ENCODE measurements at regions not wholly inside any gene's neighbourhood (a gene's known extent, or its start where the extent isn't known, plus 50 kb on each side); places are given as distances from the start of the nearest gene placed in this dataset.

GRCh38 chr13:50535050-50535449 is 308.4 kb downstream of the DLEU7 start:
- Histone ChIP-seq H3K4me1 (peaks cover 0 to 12% (median 5%) of the 10 kb centered on the region in 9 donors), H3K27me3 (no peaks in the 10 kb centered on the region), H3K4me3 (no peak overlapping the region), H3K36me3 (no peaks in the 10 kb centered on the region), H3K9me3 (peaks cover 0 to 55% (median 20%) of the 10 kb centered on the region in 11 donors), H3K27ac (no peak overlapping the region)
- intact Hi-C loops (cut with DNase I): loop anchor here in 5 of 10 donors (5.0 to 10.0 kb wide), 6 partner anchors 150 to 558 kb away; no protein-coding TSS in a partner anchor
- DNase-seq (no peak), ATAC-seq (no peak)
- TF ChIP-seq, protein P1, sequence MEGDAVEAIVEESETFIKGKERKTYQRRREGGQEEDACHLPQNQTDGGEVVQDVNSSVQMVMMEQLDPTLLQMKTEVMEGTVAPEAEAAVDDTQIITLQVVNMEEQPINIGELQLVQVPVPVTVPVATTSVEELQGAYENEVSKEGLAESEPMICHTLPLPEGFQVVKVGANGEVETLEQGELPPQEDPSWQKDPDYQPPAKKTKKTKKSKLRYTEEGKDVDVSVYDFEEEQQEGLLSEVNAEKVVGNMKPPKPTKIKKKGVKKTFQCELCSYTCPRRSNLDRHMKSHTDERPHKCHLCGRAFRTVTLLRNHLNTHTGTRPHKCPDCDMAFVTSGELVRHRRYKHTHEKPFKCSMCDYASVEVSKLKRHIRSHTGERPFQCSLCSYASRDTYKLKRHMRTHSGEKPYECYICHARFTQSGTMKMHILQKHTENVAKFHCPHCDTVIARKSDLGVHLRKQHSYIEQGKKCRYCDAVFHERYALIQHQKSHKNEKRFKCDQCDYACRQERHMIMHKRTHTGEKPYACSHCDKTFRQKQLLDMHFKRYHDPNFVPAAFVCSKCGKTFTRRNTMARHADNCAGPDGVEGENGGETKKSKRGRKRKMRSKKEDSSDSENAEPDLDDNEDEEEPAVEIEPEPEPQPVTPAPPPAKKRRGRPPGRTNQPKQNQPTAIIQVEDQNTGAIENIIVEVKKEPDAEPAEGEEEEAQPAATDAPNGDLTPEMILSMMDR (IDR thresholded peaks at IDR 0.05): no peak

DNA sequence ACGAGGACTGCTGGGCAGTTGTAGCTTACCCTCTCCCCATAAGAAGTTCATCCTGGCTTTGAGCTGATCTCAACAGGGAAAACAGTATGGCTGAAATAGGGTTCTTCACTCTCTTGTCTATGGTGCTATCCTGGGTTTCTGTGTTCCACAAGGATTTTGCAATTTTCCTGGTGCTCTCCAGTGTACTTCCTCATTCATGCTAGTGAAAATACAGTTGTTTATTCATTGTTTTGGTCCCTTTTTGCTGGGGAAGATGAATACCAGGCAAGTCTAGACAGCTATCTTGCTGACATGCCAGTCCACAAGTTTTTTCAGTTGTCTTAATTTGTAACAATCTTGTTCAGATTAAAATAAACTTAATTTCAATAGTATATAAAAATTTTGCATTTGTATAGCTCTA is 306.5 kb downstream of the DLEU7 start:
- peaks cover 0 to 55% (median 20%) of the 10 kb centered on the region in 11 donors for H3K9me3 ChIP-seq

GRCh38 chr13:50539791-50540530 is 303.5 kb downstream of the DLEU7 start:
- Histone ChIP-seq H3K4me3 (no peak overlapping the region), H3K27me3 (no peaks in the 10 kb centered on the region), H3K36me3 (no peaks in the 10 kb centered on the region), H3K4me1 (no peaks in the 10 kb centered on the region), H3K9me3 (peaks cover 0 to 43% (median 16%) of the 10 kb centered on the region in 11 donors), H3K27ac (no peak overlapping the region)
- intact Hi-C loops (cut with DNase I): loop anchor here in 5 of 10 donors (5.0 to 10.0 kb wide), 6 partner anchors 145 to 563 kb away; no protein-coding TSS in a partner anchor
- no peak for DNase-seq
- TF ChIP-seq, protein P1 (IDR thresholded peaks at IDR 0.05): no peak
- no peak for ATAC-seq

More for the DNA sequence above, 306.5 kb downstream of the DLEU7 start:
- intact Hi-C loops (cut with DNase I): loop anchor here in 5 of 10 donors (5.0 to 10.0 kb wide), 6 partner anchors 148 to 560 kb away; no protein-coding TSS in a partner anchor
- H3K36me3 ChIP-seq: no peaks in the 10 kb centered on the region
- TF ChIP-seq, protein P1 (IDR thresholded peaks at IDR 0.05): no peak
- ATAC-seq: no peak
- no peak for DNase-seq
- no peak overlapping the region for H3K4me3 ChIP-seq
- peak overlapping the region in 1 of 10 donors; percentile 7 for H3K27ac ChIP-seq
- WGBS, 2 donors: 89 to 92% methylated on average over 1 of the region's 1 CpG
- peaks cover 0 to under 1% (median 0%) of the 10 kb centered on the region in 9 donors for H3K4me1 ChIP-seq
- H3K27me3 ChIP-seq: no peaks in the 10 kb centered on the region

- Histone ChIP-seq H3K9me3 (peaks cover 0 to 13% (median 3%) of the 10 kb centered on the region in 11 donors), H3K4me1 (no peaks in the 10 kb centered on the region), H3K27ac (no peak overlapping the region), H3K4me3 (no peak overlapping the region), H3K27me3 (no peaks in the 10 kb centered on the region), H3K36me3 (no peaks in the 10 kb centered on the region)
- 65 to 84% methylated on average over 2 of the region's 2 CpGs for WGBS, 2 donors
- ATAC-seq (no peak), DNase-seq (no peak)
- TF ChIP-seq, protein P1 (IDR thresholded peaks at IDR 0.05): no peak
- intact Hi-C loops (cut with DNase I): no loop called here
Observed at GRCh38 chr13:50543141-50543540, 300.4 kb downstream of the DLEU7 start.
